GM21786 (cell line): ENCODE measurements at regions not wholly inside any gene's neighbourhood (a gene's known extent, or its start where the extent isn't known, plus 50 kb on each side); places are given as distances from the start of the nearest gene placed in this dataset.
A peak's percentile ranks its signal among the peaks of the same experiment; 100 is the strongest.

ENCODE experiments used
- ATAC-seq: cut with Tn5 transposase; IDR thresholded peaks from one replicate; pipeline ENCODE4 v1.9.1; 2021; ENCODE audit not compliant: unreplicated experiment

DNA sequence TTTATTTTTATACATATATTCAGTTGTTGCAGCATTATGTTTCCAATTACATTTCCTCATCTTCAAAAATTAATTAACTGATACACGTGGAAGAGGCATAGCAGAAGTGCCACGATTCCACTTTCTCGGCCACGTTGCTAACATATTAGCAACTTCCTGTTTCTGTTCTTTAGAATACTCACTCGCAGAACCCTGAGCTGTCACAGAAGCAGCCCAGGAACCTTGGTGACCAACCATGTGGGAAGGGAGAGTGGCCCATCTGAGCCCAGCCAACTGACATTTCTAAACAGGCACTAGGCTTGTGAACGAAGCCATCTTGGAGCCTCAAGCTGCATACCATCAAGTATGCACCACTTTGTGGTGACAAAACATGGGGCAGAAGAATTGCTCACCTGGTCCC, 350.1 kb downstream of the CBLN2 start:
- no peak for ATAC-seq

GRCh38 chr18:72187956-72188355, 356.2 kb downstream of the CBLN2 start:
- no peak for ATAC-seq

- peak; percentile 83 for ATAC-seq
Measured at GRCh38 chr18:72181241-72181764, 362.8 kb downstream of the CBLN2 start.

GRCh38 chr18:72180689-72181088, 363.5 kb downstream of the CBLN2 start:
- ATAC-seq = no peak

- ATAC-seq = no peak
Measured at GRCh38 chr18:72174972-72175649, 369.0 kb downstream of the CBLN2 start.

- ATAC-seq = no peak
Measured at GRCh38 chr18:72171596-72171995, 372.5 kb downstream of the CBLN2 start.

GRCh38 chr18:72161691-72162090, 382.5 kb downstream of the CBLN2 start:
- ATAC-seq = no peak

DNA sequence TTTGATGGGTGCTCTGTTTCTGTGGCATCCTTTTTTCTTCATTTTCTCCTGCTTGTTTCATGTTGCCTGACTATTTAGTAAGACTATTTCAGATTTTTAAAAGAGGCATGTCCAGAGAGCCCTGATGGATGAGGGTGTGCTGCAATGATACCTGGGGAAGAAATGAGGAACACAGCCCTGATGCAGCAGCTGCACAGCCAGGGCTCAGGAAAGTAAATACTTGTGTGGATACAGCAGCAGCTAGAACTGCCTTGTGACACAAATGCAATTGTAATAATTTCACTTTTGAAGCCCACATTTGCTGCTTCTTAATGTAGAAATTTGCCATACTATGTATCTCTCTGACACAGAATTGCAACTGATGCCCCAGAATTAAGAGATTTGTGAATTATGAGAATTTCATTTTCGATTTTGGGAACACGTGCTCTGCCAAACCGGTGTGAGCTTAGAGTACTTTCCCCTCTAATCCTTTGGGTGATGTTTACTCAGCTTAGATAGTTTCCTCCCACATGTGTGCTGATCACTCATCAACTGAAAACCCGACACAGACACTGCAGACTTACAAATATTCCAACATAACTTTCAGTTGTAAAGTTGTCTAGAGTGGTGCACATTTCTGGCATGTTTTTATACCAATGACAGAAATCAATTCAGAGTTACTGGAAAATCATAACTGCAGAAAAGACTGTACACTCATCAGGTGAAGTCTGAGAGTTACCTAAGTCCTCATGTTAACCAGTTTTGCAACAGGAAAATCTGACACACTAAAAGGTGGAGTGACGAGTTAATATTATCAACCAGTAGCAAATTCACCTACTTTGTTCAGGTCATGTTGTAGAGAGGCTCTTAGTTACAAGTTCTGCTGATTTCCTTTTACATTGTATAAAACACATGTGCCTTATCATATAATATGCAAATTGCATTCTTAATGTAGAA, 383.4 kb downstream of the CBLN2 start:
- ATAC-seq = peak; percentile 90

- no peak for ATAC-seq
Measured at GRCh38 chr18:72155327-72155726, 388.8 kb downstream of the CBLN2 start.

GRCh38 chr18:72154926-72155325, 389.2 kb downstream of the CBLN2 start:
- no peak for ATAC-seq

- no peak for ATAC-seq
Measured at GRCh38 chr18:72152935-72153334, 391.2 kb downstream of the CBLN2 start.

DNA sequence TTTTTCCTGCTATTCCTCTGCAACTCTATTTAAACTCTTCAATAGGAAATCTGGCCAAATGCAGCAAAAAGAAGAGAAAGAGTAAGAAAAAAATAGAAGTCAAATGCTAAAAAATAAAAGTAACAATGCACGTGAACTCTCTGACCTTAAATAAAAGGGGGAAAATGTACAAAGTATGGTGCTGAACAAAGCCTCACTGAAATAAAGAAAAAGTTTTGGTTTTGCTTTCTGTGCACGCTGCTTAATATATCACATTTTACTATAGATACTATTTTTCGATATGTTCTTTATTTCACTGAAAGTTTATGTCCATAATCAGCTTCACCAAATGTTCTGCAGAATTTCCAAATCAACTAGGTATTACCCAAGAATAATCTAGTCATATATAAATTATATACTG, 396.3 kb downstream of the CBLN2 start:
- ATAC-seq = no peak

DNA sequence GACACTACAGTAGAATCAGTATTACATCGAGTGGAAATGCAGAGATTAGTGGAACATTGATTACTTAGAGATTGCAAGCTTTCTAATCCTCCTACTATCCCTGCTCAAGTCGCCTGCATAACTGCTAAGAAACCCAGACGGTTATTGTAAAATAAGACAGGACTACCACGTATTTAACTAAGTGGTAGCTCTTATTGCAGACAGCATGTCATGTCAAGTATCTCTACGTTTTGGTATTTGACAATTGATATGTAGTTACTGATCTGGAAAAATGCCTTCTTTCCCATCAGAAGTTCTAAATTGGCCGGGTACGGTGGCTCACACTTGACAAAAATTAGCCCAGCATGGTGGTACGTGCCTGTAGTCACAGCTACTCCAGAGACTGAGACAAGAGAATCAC, 404.1 kb downstream of the CBLN2 start:
- no peak for ATAC-seq

- ATAC-seq = no peak
Measured at GRCh38 chr18:72128649-72129048, 415.5 kb downstream of the CBLN2 start.

- no peak for ATAC-seq
Measured at GRCh38 chr18:72122103-72122502, 422.0 kb downstream of the CBLN2 start.

DNA sequence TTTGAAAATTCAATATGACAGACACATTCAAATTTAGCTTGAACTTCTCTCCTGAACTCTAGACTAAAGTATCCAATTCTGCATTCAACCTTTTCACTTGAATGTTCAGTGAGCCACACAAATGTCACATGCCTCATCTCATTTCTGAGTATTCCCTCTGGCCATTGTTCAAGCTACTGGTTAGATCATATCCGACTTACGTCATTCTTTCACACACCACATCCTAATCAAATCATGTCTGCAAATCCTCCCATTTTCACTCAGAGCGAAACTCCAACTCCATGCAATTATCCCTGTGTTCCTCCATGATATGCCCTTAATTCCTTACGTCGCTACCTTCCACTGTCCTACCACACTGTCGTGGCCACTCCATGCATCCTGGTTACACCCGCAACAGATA, 425.1 kb downstream of the CBLN2 start:
- no peak for ATAC-seq

- ATAC-seq = no peak
Measured at GRCh38 chr18:72114801-72115594, 429.1 kb downstream of the CBLN2 start.

DNA sequence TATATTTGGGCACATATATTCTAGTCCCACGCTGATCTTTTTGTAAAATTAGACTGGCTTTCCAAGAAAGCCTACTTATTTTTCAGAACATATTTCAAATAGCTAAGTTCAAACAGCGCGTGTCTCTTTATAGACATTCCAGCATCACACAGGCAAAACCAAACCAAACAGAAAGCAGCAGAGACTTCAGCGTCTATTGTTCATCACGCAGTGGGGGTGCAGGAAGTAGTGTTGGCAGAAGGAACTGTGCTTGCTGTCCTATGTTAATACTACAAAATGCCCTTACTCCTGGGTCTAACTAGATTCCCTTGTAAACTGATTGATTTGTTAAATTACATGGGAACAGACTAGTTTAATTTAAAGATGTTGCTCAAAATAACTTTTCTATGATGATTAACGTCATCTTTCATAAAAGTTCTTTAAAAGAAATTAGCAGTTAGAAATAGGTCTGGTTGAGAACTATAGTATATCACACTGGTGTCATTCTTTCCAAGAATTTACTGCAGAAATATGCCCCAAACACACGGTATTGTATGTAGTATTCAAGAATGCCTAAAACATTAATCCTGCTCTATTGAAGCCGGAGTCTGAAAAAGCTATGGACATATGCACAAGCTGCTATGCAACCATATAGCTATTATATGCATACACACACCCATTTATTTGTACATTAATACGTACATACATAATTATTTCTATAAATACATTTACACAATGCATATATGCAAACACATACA, 436.3 kb downstream of the CBLN2 start:
- no peak for ATAC-seq

DNA sequence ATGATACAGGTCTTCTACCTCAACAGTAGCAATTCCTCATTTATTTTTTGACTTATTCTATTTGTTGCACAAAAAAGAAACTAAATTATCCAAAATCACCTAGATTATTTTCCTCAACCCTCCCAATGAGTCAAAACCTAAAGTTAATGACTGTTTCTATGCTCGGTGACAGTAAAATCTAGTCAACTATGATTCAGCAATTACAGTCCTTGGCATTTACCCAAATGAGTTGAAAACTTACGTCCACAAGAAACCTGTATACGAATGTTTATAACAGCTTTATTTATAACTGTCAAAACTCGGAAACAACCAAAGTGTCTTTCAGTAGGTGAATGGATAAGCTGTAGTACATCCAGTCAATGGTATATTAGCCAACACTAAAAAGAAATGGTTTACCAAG, 439.3 kb downstream of the CBLN2 start:
- ATAC-seq = no peak

GRCh38 chr18:72102412-72102811, 441.7 kb downstream of the CBLN2 start:
- ATAC-seq = no peak
